NB4 (cell line): ENCODE measurements at regions not wholly inside any gene's neighbourhood (a gene's known extent, or its start where the extent isn't known, plus 50 kb on each side); places are given as distances from the start of the nearest gene placed in this dataset.

ENCODE experiments used
- DNase-seq: peaks from one replicate; pipeline ENCODE4 v3.0.0; 2010; ENCODE audit warnings: low read depth
- H3K4me3 ChIP-seq: one replicate; pipeline ENCODE4 v1.5.1; 2011; ENCODE audit warnings: mild to moderate bottlenecking, low read depth, low read length, moderate library complexity
- MYC ChIP-seq: IDR thresholded peaks from 2 replicates; pipeline ENCODE4 v1.6.1; 2011; ENCODE audit warnings: low read depth, low read length
- POLR2A ChIP-seq: IDR thresholded peaks from 2 replicates; pipeline ENCODE4 v1.6.1; 2011; ENCODE audit warnings: mild to moderate bottlenecking; ENCODE audit not compliant: insufficient read length; ENCODE audit errors: extremely low read depth
- TF ChIP-seq, protein P1 (sequence below): IDR thresholded peaks from 2 replicates; pipeline ENCODE4 v1.6.1; 2011; ENCODE audit warnings: low read depth, low read length
- TF ChIP-seq, protein P2 (sequence below): IDR thresholded peaks from one replicate; pipeline ENCODE4 v1.5.1; 2012; ENCODE audit warnings: low read depth, low read length

DNA sequence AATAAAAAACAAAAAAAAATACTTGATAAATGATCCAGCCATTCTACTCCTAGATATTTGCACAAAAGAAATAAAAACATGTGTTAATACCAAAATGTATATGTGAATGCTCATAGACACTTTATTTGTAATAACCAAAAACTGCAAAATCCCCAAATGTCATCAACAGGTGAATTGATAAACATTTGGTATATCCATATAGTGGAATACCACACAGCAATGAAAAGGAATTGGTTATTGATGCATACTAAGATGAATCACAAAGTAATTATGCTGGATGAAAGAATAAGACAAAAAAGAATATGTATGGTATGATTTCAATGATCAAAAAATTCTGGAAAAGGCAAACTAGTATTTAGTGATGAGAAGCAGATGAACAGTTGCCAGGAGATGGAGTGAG is 124.7 kb upstream of the VASH1 start:
- H3K4me3 ChIP-seq, result no peak overlapping the region
- TF ChIP-seq POLR2A, result no peak
- no peak for DNase-seq

DNA sequence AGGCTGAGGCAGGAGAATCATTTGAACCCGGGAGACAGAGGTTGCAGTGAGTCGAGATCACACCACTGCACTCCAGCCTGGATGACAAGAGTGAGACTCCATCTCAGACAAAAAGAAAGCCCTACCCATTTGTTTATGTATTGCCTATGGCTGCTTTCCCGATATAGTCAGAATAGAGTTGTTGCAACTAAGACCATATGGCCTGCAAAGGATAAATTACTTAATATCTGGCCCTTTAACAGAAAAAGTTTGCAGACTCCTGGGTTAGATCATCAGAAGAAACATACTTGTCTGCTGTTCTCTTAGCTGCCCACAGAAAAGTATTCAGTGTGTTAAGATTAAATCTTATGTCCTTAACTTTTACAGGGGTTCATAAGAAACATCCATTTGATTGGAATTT is 122.4 kb upstream of the VASH1 start:
- H3K4me3 ChIP-seq, result no peak overlapping the region
- no peak for TF ChIP-seq POLR2A
- TF ChIP-seq, protein P1, sequence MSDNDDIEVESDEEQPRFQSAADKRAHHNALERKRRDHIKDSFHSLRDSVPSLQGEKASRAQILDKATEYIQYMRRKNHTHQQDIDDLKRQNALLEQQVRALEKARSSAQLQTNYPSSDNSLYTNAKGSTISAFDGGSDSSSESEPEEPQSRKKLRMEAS, result no peak
- TF ChIP-seq, protein P2, sequence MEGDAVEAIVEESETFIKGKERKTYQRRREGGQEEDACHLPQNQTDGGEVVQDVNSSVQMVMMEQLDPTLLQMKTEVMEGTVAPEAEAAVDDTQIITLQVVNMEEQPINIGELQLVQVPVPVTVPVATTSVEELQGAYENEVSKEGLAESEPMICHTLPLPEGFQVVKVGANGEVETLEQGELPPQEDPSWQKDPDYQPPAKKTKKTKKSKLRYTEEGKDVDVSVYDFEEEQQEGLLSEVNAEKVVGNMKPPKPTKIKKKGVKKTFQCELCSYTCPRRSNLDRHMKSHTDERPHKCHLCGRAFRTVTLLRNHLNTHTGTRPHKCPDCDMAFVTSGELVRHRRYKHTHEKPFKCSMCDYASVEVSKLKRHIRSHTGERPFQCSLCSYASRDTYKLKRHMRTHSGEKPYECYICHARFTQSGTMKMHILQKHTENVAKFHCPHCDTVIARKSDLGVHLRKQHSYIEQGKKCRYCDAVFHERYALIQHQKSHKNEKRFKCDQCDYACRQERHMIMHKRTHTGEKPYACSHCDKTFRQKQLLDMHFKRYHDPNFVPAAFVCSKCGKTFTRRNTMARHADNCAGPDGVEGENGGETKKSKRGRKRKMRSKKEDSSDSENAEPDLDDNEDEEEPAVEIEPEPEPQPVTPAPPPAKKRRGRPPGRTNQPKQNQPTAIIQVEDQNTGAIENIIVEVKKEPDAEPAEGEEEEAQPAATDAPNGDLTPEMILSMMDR, result no peak
- DNase-seq, result no peak

DNA sequence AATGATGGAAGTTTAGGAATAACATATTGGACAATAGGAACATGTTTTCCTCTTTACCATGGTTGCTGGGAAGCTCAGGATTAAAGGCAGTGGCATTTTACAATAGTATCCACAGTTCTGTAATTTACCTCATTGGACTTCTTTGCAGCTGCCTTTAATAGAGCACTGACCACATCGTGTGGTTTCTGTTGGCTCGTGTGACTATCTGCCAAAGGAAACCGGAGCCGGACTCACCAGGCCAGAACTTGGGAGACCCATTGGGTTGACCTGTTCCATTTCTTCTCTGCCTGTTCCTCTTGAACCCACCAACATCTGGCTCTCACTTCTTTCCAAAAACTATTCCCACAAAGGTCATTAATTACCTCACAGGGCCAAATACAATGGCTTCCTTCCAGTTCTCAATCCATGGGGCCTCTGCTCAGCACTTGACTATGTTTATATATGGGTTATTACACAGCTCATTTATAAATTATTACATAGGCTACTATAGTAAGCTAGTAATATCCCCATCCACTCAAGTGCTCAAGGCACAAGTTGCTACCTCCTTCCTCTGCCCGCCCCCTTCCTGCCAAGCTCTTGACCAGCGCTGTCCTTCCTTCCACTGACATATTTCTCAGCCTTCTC is 121.5 kb upstream of the VASH1 start:
- DNase-seq, result no peak
- TF ChIP-seq, protein P2, result no peak
- TF ChIP-seq POLR2A (no peak), MYC (no peak)
- TF ChIP-seq, protein P1, result no peak
- no peak overlapping the region for H3K4me3 ChIP-seq

DNA sequence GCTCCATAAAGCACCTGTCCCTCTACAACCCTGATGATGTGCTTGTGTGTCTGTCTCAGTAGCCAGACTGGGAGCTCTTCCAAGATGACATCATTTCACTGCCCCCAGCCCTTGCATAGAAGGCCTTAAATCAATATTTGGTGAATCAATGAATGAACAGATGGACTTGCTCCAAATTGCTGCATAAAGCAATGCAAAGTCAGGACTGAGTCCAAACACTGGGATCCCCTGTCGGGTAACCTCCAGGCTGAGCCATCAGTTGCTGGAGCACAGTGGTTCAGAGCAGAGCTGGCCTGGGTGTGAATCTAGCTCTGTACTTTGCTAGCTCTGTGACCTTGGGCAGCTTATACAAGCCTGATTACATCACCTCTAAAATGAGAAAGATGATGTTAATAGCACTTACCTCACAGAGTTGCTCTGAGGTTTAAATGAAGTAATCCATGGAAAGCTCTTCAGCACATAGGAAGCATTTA is 120.3 kb upstream of the VASH1 start:
- H3K4me3 ChIP-seq, result no peak overlapping the region
- DNase-seq, result no peak
- TF ChIP-seq MYC (no peak), POLR2A (no peak)
- TF ChIP-seq, protein P2, result no peak
- TF ChIP-seq, protein P1, result no peak

DNA sequence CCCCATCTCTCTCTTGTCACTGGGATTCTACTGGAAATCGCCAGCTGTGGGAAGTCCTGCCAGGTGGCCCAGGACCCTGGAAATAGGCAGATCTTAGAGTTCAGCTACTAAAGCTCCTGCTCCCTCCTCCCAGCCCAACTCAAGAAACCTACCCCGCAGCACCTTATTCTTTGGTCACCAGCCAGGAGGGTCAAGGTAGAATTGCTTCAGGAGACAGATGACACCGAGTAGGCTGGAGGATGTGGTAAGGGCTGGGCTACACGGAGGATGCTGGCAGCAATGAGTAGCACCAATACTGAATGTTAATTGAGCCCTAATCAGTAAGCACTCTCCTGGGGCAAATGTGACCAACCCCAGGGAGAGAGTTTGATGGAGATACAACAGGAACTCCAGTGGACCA is 119.7 kb upstream of the VASH1 start:
- TF ChIP-seq, protein P2, result no peak
- TF ChIP-seq MYC (no peak), POLR2A (no peak)
- TF ChIP-seq, protein P1, result no peak
- DNase-seq, result no peak
- H3K4me3 ChIP-seq, result no peak overlapping the region

DNA sequence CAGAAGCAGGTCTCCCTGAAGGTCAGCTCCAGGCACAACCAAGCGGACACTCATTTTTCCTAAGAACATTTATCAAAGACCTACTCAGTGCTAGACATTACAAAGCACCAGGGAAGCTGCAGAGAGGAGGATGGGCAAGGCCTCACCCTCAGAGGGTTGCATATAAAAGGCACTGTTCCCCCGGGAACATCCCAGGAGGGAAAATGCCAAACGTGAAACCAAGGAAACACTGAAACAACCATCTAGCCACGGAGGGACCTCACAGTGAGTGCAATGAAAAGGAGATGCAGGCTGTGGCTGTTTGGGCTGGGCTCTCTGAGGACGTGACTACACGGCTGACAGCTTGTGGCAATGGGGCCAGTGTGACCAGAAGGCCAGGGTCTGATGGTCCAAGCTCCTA is 117.4 kb upstream of the VASH1 start:
- H3K4me3 ChIP-seq, result no peak overlapping the region
- TF ChIP-seq, protein P1, result no peak
- TF ChIP-seq, protein P2, result no peak
- TF ChIP-seq POLR2A (no peak), MYC (no peak)

More for the DNA sequence above, 117.4 kb upstream of the VASH1 start:
- no peak for DNase-seq
